Endothelial cell of umbilical vein (primary cell): ENCODE measurements at regions not wholly inside any gene's neighbourhood (a gene's known extent, or its start where the extent isn't known, plus 50 kb on each side); places are given as distances from the start of the nearest gene placed in this dataset.

ENCODE experiments used
- BruUV-seq: library from RNA; stranded (reverse); fragments of 400-500 nt; replicated peaks from 2 replicates; lab custom pipeline; 2021; lab: Mats Ljungman, UMichigan
- CTCF ChIA-PET: fragments of 300-600, 350-600 bp; sonication (Branson Sonifier 250); formaldehyde crosslinking; loops from one replicate; lab custom pipeline; 2021; ENCODE audit warnings: antibody characterized with exemption, inconsistent platforms; lab: Charles Lee
- POLR2A ChIA-PET: fragments of 300-600, 350-600 bp; sonication (Branson Sonifier 250); formaldehyde crosslinking; loops from one replicate; lab custom pipeline; 2021; ENCODE audit warnings: antibody characterized with exemption, inconsistent platforms; lab: Charles Lee
- DNase-seq: peaks from one replicate; pipeline ENCODE4 v3.0.0-alpha.2; 2011; ENCODE audit warnings: low read depth, low spot score
- FAIRE-seq: peaks from 2 replicates; lab custom pipeline; 2011; peaks lifted over from hg19 to GRCh38; lab: Jason Lieb, UNC
- H2AFZ ChIP-seq: 2 replicates; pipeline ENCODE4 v1.6.0; 2012; ENCODE audit warnings: low read depth, low read length, control low read depth, inconsistent platforms
- H3K27ac ChIP-seq: 2 replicates; pipeline ENCODE4 v1.5.1; 2011; ENCODE audit warnings: low read depth, mild to moderate bottlenecking, control low read depth, low read length, moderate library complexity; ENCODE audit not compliant: insufficient read depth
- H3K27me3 ChIP-seq, 2 experiments: 2 replicates each; pipeline versions ENCODE4 v1.6.0 to v1.6.1; 2011; ENCODE audit warnings: low read length in 2 of 2, mixed read lengths in 1 of 2; ENCODE audit not compliant: control insufficient read depth in 2 of 2, insufficient read depth in 2 of 2
- H3K36me3 ChIP-seq, 2 experiments: 2 replicates in 1 of 2; 3 replicates in 1 of 2; pipeline ENCODE4 v1.5.1; 2011; ENCODE audit warnings: low read length in 2 of 2, mild to moderate bottlenecking in 1 of 2, moderate library complexity in 1 of 2; ENCODE audit not compliant: control insufficient read depth in 2 of 2, insufficient read depth in 2 of 2; ENCODE audit errors: extremely low read depth in 1 of 2
- H3K4me1 ChIP-seq: 3 replicates; pipeline ENCODE4 v1.5.1; 2011; ENCODE audit warnings: mild to moderate bottlenecking, low read length; ENCODE audit not compliant: control insufficient read depth, insufficient read depth; ENCODE audit errors: extremely low read depth
- H3K4me2 ChIP-seq: 2 replicates; pipeline ENCODE4 v1.6.1; 2011; ENCODE audit warnings: low read length, control low read depth, mixed read lengths; ENCODE audit not compliant: insufficient read depth
- H3K4me3 ChIP-seq, 3 experiments: fragments of 200-600 bp in 1 of 3; sonication (generic), shearing (Covaris generic) in 1 of 3; replicated peaks in 1 of 3; 2 replicates each; pipeline ENCODE4 v1.5.1; 2011 to 2016; ENCODE audit warnings: control low read depth in 3 of 3, low read length in 3 of 3, mild to moderate bottlenecking in 2 of 3, inconsistent platforms in 1 of 3, low read depth in 1 of 3, moderate library complexity in 1 of 3; ENCODE audit not compliant: insufficient read depth in 1 of 3
- H3K79me2 ChIP-seq: 2 replicates; pipeline ENCODE4 v1.6.0; 2012; ENCODE audit warnings: low read length, inconsistent platforms; ENCODE audit not compliant: control insufficient read depth, insufficient read depth
- H3K9ac ChIP-seq: replicated peaks from 2 replicates; pipeline ENCODE3; 2011; ENCODE audit warnings: low read length, control low read depth; ENCODE audit not compliant: insufficient read depth; ENCODE audit errors: extremely low read depth
- H3K9me1 ChIP-seq: replicated peaks from 3 replicates; pipeline ENCODE4 v1.6.0; 2011; ENCODE audit warnings: mild to moderate bottlenecking, low read length; ENCODE audit not compliant: control insufficient read depth, insufficient read depth; ENCODE audit errors: extremely low read depth
- H3K9me3 ChIP-seq: replicated peaks from 2 replicates; pipeline ENCODE4 v1.5.1; 2012; ENCODE audit warnings: low read length, inconsistent platforms; ENCODE audit not compliant: control insufficient read depth, insufficient read depth
- H4K20me1 ChIP-seq: replicated peaks from 2 replicates; pipeline ENCODE3; 2011; ENCODE audit warnings: mild to moderate bottlenecking, low read length; ENCODE audit not compliant: control insufficient read depth, insufficient read depth; ENCODE audit errors: extremely low read depth
- EZH2 ChIP-seq: IDR thresholded peaks from 2 replicates; pipeline ENCODE4 v1.6.1; 2012; ENCODE audit warnings: borderline replicate concordance, low read depth, mild to moderate bottlenecking, moderate library complexity, low read length, inconsistent platforms; ENCODE audit not compliant: severe bottlenecking
- GATA2 ChIP-seq: IDR thresholded peaks from 2 replicates; pipeline ENCODE4 v1.7.0; 2011; ENCODE audit warnings: low read depth, mild to moderate bottlenecking, moderate library complexity, mixed read lengths, low read length; ENCODE audit not compliant: insufficient read length, insufficient read depth
- JUN ChIP-seq: IDR thresholded peaks from 2 replicates; pipeline ENCODE4 v1.6.1; 2011; ENCODE audit warnings: borderline replicate concordance, low read depth; ENCODE audit not compliant: insufficient read length, insufficient read depth
- MYC ChIP-seq: IDR thresholded peaks from one replicate; pipeline ENCODE4 v1.6.1; 2011; ENCODE audit warnings: mild to moderate bottlenecking, low read depth, low read length
- POLR2A ChIP-seq: IDR thresholded peaks from 2 replicates; pipeline ENCODE4 v1.6.1; 2012; ENCODE audit warnings: low read depth, mild to moderate bottlenecking, control low read depth, low read length
- POLR2AphosphoS5 ChIP-seq: IDR thresholded peaks from 2 replicates; pipeline ENCODE4 v1.6.1; 2012; ENCODE audit warnings: low read depth, mild to moderate bottlenecking, control low read depth, low read length, moderate library complexity; ENCODE audit not compliant: insufficient read depth
- dilution Hi-C: fragments of 300-500 bp; cut with MboI; formaldehyde crosslinking; loops from one replicate; pipeline ENCODE4 v1.15.0; 2019; ENCODE audit warnings: low sequenced_read_pairs; ENCODE audit not compliant: extremely low pct_ligation_motif_present
- intact Hi-C: fragments of 100-400 bp; cut with micrococcal nuclease; formaldehyde crosslinking; loops from one replicate; pipeline ENCODE4 v1.10.0; 2022
- TF ChIP-seq, protein P1 (sequence below), 2 donors: IDR thresholded peaks; 1 replicate in 1 of 2; 2 replicates in 1 of 2; pipeline ENCODE4 v1.5.1; 2011; ENCODE audit warnings: low read length in 2 of 2, mild to moderate bottlenecking in 2 of 2, moderate library complexity in 2 of 2, control low read depth in 1 of 2, inconsistent platforms in 1 of 2, low read depth in 1 of 2; ENCODE audit not compliant: insufficient read depth in 1 of 2; ENCODE audit errors: extremely low read depth in 1 of 2

DNA sequence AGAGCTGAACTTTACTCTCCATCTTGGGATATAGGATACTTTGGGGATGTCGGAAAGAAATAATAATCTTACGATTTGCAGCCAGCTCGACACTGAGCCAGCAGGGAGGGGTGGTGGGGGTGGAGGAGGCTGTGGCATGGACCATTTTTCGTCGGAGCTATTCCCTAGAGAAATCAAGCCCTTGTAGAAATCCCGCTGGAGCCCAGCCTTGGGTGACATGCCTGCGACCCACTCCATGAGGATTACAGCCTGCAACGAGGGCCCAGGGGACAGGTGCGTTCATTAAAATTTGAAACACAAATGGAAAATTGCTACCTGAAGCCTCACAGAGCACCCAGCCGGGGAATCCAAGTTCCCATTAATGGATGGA is 82.8 kb upstream of the GSE1 start:
- BruUV-seq, result no TSS peak
- Histone ChIP-seq H3K9me1 (no peaks in the 10 kb centered on the region), H3K36me3 (no peaks in the 10 kb centered on the region), H3K9ac (no peak overlapping the region), H3K9me3 (no peaks in the 10 kb centered on the region), H3K27ac (no peak overlapping the region), H3K27me3 (no peaks in the 10 kb centered on the region), H3K4me3 (no peak overlapping the region), H3K79me2 (no peaks in the 10 kb centered on the region), H3K4me2 (no peak overlapping the region), H4K20me1 (no peaks in the 10 kb centered on the region), H3K4me1 (no peaks in the 10 kb centered on the region), H2AFZ (no peak overlapping the region)
- intact Hi-C loops (no loop called here), dilution Hi-C loops (no loop called here)
- TF ChIP-seq EZH2 (no peak), MYC (no peak), POLR2AphosphoS5 (no peak), POLR2A (no peak), GATA2 (no peak), JUN (no peak)
- TF ChIP-seq, protein P1, sequence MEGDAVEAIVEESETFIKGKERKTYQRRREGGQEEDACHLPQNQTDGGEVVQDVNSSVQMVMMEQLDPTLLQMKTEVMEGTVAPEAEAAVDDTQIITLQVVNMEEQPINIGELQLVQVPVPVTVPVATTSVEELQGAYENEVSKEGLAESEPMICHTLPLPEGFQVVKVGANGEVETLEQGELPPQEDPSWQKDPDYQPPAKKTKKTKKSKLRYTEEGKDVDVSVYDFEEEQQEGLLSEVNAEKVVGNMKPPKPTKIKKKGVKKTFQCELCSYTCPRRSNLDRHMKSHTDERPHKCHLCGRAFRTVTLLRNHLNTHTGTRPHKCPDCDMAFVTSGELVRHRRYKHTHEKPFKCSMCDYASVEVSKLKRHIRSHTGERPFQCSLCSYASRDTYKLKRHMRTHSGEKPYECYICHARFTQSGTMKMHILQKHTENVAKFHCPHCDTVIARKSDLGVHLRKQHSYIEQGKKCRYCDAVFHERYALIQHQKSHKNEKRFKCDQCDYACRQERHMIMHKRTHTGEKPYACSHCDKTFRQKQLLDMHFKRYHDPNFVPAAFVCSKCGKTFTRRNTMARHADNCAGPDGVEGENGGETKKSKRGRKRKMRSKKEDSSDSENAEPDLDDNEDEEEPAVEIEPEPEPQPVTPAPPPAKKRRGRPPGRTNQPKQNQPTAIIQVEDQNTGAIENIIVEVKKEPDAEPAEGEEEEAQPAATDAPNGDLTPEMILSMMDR (IDR thresholded peaks at IDR 0.05; ENCODE audit: extremely low read depth in 1 of 2, insufficient read depth in 1 of 2, low read depth in 1 of 2, low read length in 2 of 2), result no peak
- FAIRE-seq, result no peak
- ChIA-PET POLR2A (no interaction called here), CTCF (interaction anchor here (0.7 to 2.2 kb wide), 7 partner anchors 8 to 254 kb away, joined by 3 to 15 read pairs (median 3); no protein-coding TSS in a partner anchor)
- DNase-seq, result no peak
